ENCODE measurements at regions not wholly inside any gene's neighbourhood (a gene's known extent, or its start where the extent isn't known, plus 50 kb on each side); places are given as distances from the start of the nearest gene placed in this dataset.

DNA sequence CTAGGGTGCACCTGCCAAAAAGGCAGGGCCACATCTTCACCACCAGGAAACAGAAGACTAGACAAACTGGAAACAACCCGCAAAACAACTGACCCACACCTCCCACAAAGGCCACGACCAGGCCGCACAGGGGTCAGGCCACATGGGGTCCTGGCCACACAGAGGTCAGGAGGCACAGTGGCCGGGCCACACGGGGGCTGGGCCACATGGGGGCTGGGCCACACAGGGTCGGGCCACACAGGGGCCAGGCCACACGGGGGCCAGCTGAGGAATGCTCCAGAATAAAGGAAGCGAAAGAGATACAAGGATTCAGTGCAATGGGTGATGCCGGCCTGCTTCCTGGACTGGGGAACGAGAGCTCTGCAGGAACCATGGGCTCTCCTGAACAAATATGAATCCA lies 91.6 kb downstream of the OLFM1 start:
- TF ChIP-seq, protein P1, sequence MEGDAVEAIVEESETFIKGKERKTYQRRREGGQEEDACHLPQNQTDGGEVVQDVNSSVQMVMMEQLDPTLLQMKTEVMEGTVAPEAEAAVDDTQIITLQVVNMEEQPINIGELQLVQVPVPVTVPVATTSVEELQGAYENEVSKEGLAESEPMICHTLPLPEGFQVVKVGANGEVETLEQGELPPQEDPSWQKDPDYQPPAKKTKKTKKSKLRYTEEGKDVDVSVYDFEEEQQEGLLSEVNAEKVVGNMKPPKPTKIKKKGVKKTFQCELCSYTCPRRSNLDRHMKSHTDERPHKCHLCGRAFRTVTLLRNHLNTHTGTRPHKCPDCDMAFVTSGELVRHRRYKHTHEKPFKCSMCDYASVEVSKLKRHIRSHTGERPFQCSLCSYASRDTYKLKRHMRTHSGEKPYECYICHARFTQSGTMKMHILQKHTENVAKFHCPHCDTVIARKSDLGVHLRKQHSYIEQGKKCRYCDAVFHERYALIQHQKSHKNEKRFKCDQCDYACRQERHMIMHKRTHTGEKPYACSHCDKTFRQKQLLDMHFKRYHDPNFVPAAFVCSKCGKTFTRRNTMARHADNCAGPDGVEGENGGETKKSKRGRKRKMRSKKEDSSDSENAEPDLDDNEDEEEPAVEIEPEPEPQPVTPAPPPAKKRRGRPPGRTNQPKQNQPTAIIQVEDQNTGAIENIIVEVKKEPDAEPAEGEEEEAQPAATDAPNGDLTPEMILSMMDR (conservative IDR thresholded peaks at IDR 0.05; ENCODE audit: low read depth, low read length) = no peak
- TF ChIP-seq CHD1 (IDR thresholded peaks at IDR 0.05; ENCODE audit: low read depth, low read length) (no peak), RAD21 (IDR thresholded peaks at IDR 0.05; ENCODE audit: low read length) (no peak)

Measured in IMR-90 (cell line).